ENCODE measurements at regions not wholly inside any gene's neighbourhood (a gene's known extent, or its start where the extent isn't known, plus 50 kb on each side); places are given as distances from the start of the nearest gene placed in this dataset.

- no peak for TF ChIP-seq CREB3 (CRISPR knock-in tag; IDR thresholded peaks at IDR 0.05)
- no peak for TF ChIP-seq NR2F1 (CRISPR knock-in tag; IDR thresholded peaks at IDR 0.05)
- no peak for TF ChIP-seq ZBTB43 (CRISPR knock-in tag; conservative IDR thresholded peaks at IDR 0.05)
- TF ChIP-seq TFDP1 (CRISPR knock-in tag; IDR thresholded peaks at IDR 0.05; ENCODE audit: borderline replicate concordance): 0 out of 2 replicates have a peak, but pooled peaks have one; percentile 9
- no peak; the same call in 1 of the 2 replicates for TF ChIP-seq PATZ1 (CRISPR knock-in tag; IDR thresholded peaks at IDR 0.05)
- no peak for TF ChIP-seq ZNF737 (CRISPR knock-in tag; IDR thresholded peaks at IDR 0.05; ENCODE audit: borderline replicate concordance)
- TF ChIP-seq KDM3A (CRISPR knock-in tag; IDR thresholded peaks at IDR 0.05; ENCODE audit: low read depth): no peak
- no peak for TF ChIP-seq ZNF138 (CRISPR knock-in tag; IDR thresholded peaks at IDR 0.05; ENCODE audit: low read depth)
- TF ChIP-seq ZNF572 (CRISPR knock-in tag; IDR thresholded peaks at IDR 0.05): 0 out of 2 replicates have a peak, but pooled peaks have one; percentile 84
- no peak for TF ChIP-seq KLF12 (CRISPR knock-in tag; IDR thresholded peaks at IDR 0.05; ENCODE audit: borderline replicate concordance)
- no peak for TF ChIP-seq ZNF12 (CRISPR knock-in tag; IDR thresholded peaks at IDR 0.05)
- TF ChIP-seq KLF9 (CRISPR knock-in tag; IDR thresholded peaks at IDR 0.05; ENCODE audit: low read depth): no peak
- TF ChIP-seq PBX2 (CRISPR knock-in tag; IDR thresholded peaks at IDR 0.05): no peak
- TF ChIP-seq ZNF101 (CRISPR knock-in tag; IDR thresholded peaks at IDR 0.05; ENCODE audit: borderline replicate concordance, low read depth): no peak
- no peak for TF ChIP-seq CHD4 (IDR thresholded peaks at IDR 0.05; ENCODE audit: borderline replicate concordance, low read length)
- TF ChIP-seq ZNF629 (CRISPR knock-in tag; conservative IDR thresholded peaks at IDR 0.05): no peak
- 0 out of 2 replicates have a peak, but pooled peaks have one; percentile 53 for TF ChIP-seq ZSCAN29 (CRISPR knock-in tag; conservative IDR thresholded peaks at IDR 0.05)
- TF ChIP-seq MTF1 (CRISPR knock-in tag; IDR thresholded peaks at IDR 0.05): no peak
These were observed 50.4 kb upstream of the CIBAR2 start (continued) for GRCh38 chr16:85162478-85163277.
